Brain microvascular endothelial cell (primary cell): ENCODE measurements at regions not wholly inside any gene's neighbourhood (a gene's known extent, or its start where the extent isn't known, plus 50 kb on each side); places are given as distances from the start of the nearest gene placed in this dataset.

ENCODE experiments used
- DNase-seq: peaks from one replicate; pipeline ENCODE4 v3.0.0-alpha.2; 2020
- H3K27ac ChIP-seq: fragments of 250-450 bp; sonication (Bioruptor Pico); 2 replicates; pipeline ENCODE4 v1.5.1; 2020; ENCODE audit warnings: mild to moderate bottlenecking, moderate library complexity
- H3K27me3 ChIP-seq: fragments of 250-450 bp; sonication (Bioruptor Pico); replicated peaks from 2 replicates; pipeline ENCODE4 v1.5.1; 2020; ENCODE audit warnings: mild to moderate bottlenecking
- H3K36me3 ChIP-seq: fragments of 250-450 bp; sonication (Bioruptor Pico); replicated peaks from 2 replicates; pipeline ENCODE4 v1.5.1; 2020; ENCODE audit warnings: mild to moderate bottlenecking
- H3K4me3 ChIP-seq: 2 replicates; pipeline ENCODE4 v1.5.1; 2011; ENCODE audit warnings: low read depth, mild to moderate bottlenecking, control low read depth, low read length, moderate library complexity
- in situ Hi-C: cut with HindIII; loops from 2 replicates; pipeline ENCODE4 v1.10.0; 2017; ENCODE audit warnings: low sequenced_read_pairs, low pct_ligation_motif_present
- TF ChIP-seq, protein P1 (sequence below): IDR thresholded peaks from 2 replicates; pipeline ENCODE4 v1.5.1; 2011; ENCODE audit warnings: low read depth, mild to moderate bottlenecking, moderate library complexity, low read length, control low read depth, inconsistent platforms; ENCODE audit errors: missing control alignments

GRCh38 chr5:158180407-158180806 lies 321.5 kb upstream of the CLINT1 start:
- DNase-seq, result no peak
- H3K4me3 ChIP-seq, result no peak overlapping the region
- in situ Hi-C loops, result no loop called here

GRCh38 chr5:158179271-158179670 lies 320.3 kb upstream of the CLINT1 start:
- Histone ChIP-seq H3K36me3 (no peaks in the 10 kb centered on the region), H3K27me3 (no peaks in the 10 kb centered on the region), H3K27ac (no peak overlapping the region), H3K4me3 (no peak overlapping the region)
- in situ Hi-C loops, result no loop called here
- TF ChIP-seq, protein P1, sequence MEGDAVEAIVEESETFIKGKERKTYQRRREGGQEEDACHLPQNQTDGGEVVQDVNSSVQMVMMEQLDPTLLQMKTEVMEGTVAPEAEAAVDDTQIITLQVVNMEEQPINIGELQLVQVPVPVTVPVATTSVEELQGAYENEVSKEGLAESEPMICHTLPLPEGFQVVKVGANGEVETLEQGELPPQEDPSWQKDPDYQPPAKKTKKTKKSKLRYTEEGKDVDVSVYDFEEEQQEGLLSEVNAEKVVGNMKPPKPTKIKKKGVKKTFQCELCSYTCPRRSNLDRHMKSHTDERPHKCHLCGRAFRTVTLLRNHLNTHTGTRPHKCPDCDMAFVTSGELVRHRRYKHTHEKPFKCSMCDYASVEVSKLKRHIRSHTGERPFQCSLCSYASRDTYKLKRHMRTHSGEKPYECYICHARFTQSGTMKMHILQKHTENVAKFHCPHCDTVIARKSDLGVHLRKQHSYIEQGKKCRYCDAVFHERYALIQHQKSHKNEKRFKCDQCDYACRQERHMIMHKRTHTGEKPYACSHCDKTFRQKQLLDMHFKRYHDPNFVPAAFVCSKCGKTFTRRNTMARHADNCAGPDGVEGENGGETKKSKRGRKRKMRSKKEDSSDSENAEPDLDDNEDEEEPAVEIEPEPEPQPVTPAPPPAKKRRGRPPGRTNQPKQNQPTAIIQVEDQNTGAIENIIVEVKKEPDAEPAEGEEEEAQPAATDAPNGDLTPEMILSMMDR, result no peak
- DNase-seq, result no peak

More at GRCh38 chr5:158180407-158180806, 321.5 kb upstream of the CLINT1 start:
- TF ChIP-seq, protein P1, result no peak
- Histone ChIP-seq H3K27ac (no peak overlapping the region), H3K27me3 (no peaks in the 10 kb centered on the region), H3K36me3 (no peaks in the 10 kb centered on the region)

DNA sequence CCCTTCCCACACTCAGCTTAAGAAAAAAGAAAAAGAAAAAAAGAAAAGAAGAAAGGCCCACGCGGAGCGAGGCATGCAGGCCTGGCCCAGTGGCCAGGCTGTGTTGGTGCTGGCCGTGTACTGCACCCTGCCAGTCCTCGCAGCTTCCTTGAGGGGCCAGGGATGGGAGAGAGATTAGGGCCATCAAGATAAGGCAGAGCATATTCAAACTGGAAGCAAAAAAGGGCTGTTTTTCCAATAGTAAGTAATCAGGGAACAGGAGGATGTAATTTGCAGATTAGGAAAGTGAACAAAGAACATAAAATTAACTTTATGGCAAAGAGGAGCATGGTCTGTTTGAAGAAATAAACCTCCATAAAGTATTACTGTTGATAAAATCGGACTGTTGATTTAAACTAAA lies 319.6 kb upstream of the CLINT1 start:
- in situ Hi-C loops, result no loop called here
- Histone ChIP-seq H3K27ac (no peak overlapping the region), H3K27me3 (no peaks in the 10 kb centered on the region), H3K36me3 (no peaks in the 10 kb centered on the region), H3K4me3 (no peak overlapping the region)
- TF ChIP-seq, protein P1, result no peak
- DNase-seq, result no peak

- no peaks in the 10 kb centered on the region for H3K27me3 ChIP-seq
- no peaks in the 10 kb centered on the region for H3K36me3 ChIP-seq
- DNase-seq, result no peak
- no peak overlapping the region for H3K4me3 ChIP-seq
- no peak overlapping the region for H3K27ac ChIP-seq
- TF ChIP-seq, protein P1, result no peak
- in situ Hi-C loops, result no loop called here
These were observed 318.2 kb upstream of the CLINT1 start for GRCh38 chr5:158177146-158177545.

- Histone ChIP-seq H3K4me3 (no peak overlapping the region), H3K36me3 (no peaks in the 10 kb centered on the region), H3K27ac (no peak overlapping the region), H3K27me3 (no peaks in the 10 kb centered on the region)
- in situ Hi-C loops, result no loop called here
- no peak for DNase-seq
- TF ChIP-seq, protein P1, result no peak
These were observed 317.1 kb upstream of the CLINT1 start for GRCh38 chr5:158175934-158176481.
